Stimulated activated naive CD8-positive, alpha-beta T cell treated with anti-CD3 and anti-CD28 coated beads, Interleukin-15, amount 100 ng/mL, for 72 hours (primary cell): ENCODE measurements at regions not wholly inside any gene's neighbourhood (a gene's known extent, or its start where the extent isn't known, plus 50 kb on each side); places are given as distances from the start of the nearest gene placed in this dataset.
"Not testable (repeated sequence)": the region's sequence is repeated elsewhere in the genome, so short reads cannot be mapped to it uniquely, and the experiment has no call there.

Experiments used
- ATAC-seq: fragments of 150-1000 bp; cut with Tn5 transposase; 2 replicates; pipeline ENCODE4 v1.10.0; 2021; ENCODE audit warnings: mild to moderate bottlenecking, moderate library complexity
- DNase-seq, 2 donors: peaks; one replicate each; pipeline ENCODE4 v3.0.0; 2021 to 2022
- H3K27ac Mint-ChIP-seq, 2 donors: one replicate each; pipeline ENCODE4 v1.8.0; 2022; ENCODE audit warnings: mild to moderate bottlenecking in 2 of 2, mixed read lengths in 2 of 2, moderate library complexity in 2 of 2
- H3K27me3 Mint-ChIP-seq: one replicate; pipeline ENCODE4 v1.8.0; 2022; ENCODE audit warnings: mixed read lengths
- H3K4me1 Mint-ChIP-seq: one replicate; pipeline ENCODE4 v1.8.0; 2022; ENCODE audit warnings: mild to moderate bottlenecking, mixed read lengths
- H3K4me3 Mint-ChIP-seq, 2 donors: one replicate each; pipeline ENCODE4 v1.8.0; 2022; ENCODE audit warnings: mild to moderate bottlenecking in 2 of 2, mixed read lengths in 2 of 2, moderate library complexity in 1 of 2
- H3K9me3 Mint-ChIP-seq, 2 donors: one replicate each; pipeline ENCODE4 v1.8.0; 2022; ENCODE audit warnings: mixed read lengths in 2 of 2

DNA sequence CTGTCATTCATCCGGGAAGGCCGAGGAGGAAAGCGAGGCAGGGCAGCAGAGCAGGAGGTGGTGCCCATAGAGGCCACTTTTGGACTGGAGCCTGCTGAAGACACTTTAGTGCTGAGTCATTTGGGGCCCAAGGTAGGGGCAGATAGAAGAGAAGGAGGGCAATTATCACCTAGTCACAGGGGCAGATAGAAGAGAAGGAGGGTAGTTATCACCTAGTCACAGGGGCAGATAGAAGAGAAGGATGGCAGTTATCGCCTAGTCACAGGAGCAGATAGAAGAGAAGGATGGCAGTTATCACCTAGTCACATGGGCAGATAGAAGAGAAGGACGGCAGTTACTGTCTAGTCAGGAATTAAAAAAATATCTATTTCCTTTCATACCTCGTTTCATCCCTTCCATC is 1372.6 kb downstream of the FOXD4L5 start:
- not testable (repeated sequence) for DNase-seq, H3K27me3 Mint-ChIP-seq, H3K27ac Mint-ChIP-seq, ATAC-seq, H3K4me3 Mint-ChIP-seq, H3K4me1 Mint-ChIP-seq
- H3K9me3 Mint-ChIP-seq = peaks cover 17 to 36% of the 10 kb centered on the region in 2 donors

- not testable (repeated sequence) for H3K27me3 Mint-ChIP-seq, H3K4me3 Mint-ChIP-seq, H3K4me1 Mint-ChIP-seq, ATAC-seq, DNase-seq, H3K27ac Mint-ChIP-seq
- H3K9me3 Mint-ChIP-seq = peaks cover 23 to 31% of the 10 kb centered on the region in 2 donors
Measured at GRCh38 chr9:63909076-63909475, 1375.9 kb downstream of the FOXD4L5 start.

- H3K27me3 Mint-ChIP-seq, H3K4me3 Mint-ChIP-seq, ATAC-seq, DNase-seq, H3K27ac Mint-ChIP-seq, H3K4me1 Mint-ChIP-seq: not testable (repeated sequence)
- peaks cover 15 to 34% of the 10 kb centered on the region in 2 donors for H3K9me3 Mint-ChIP-seq
Measured at GRCh38 chr9:63899637-63900190, 1385.3 kb downstream of the FOXD4L5 start.

- not testable (repeated sequence) for H3K4me3 Mint-ChIP-seq, H3K27ac Mint-ChIP-seq, ATAC-seq, H3K9me3 Mint-ChIP-seq, H3K27me3 Mint-ChIP-seq, H3K4me1 Mint-ChIP-seq, DNase-seq
Measured at GRCh38 chr9:63881386-63881785, 1403.6 kb downstream of the FOXD4L5 start.

GRCh38 chr9:63876380-63876779 is 1408.6 kb downstream of the FOXD4L5 start:
- H3K27me3 Mint-ChIP-seq, H3K4me1 Mint-ChIP-seq, H3K4me3 Mint-ChIP-seq, ATAC-seq, H3K9me3 Mint-ChIP-seq, H3K27ac Mint-ChIP-seq, DNase-seq: not testable (repeated sequence)

GRCh38 chr9:63859475-63860215 is 1425.4 kb downstream of the FOXD4L5 start:
- H3K4me1 Mint-ChIP-seq = no peaks in the 10 kb centered on the region
- ATAC-seq (peak; percentile 82), DNase-seq (peak; percentile 3 to 74)
- H3K27me3 Mint-ChIP-seq = no peaks in the 10 kb centered on the region
- H3K27ac Mint-ChIP-seq = peak overlapping the region; percentile 74 to 91
- peak overlapping the region; percentile 49 to 76 for H3K4me3 Mint-ChIP-seq
- peaks cover 5 to 20% of the 10 kb centered on the region in 2 donors for H3K9me3 Mint-ChIP-seq

- not testable (repeated sequence) for DNase-seq, H3K27me3 Mint-ChIP-seq, ATAC-seq, H3K4me1 Mint-ChIP-seq
- peaks cover 5 to 20% of the 10 kb centered on the region in 2 donors for H3K9me3 Mint-ChIP-seq
- peak overlapping the region; percentile 41 to 76 for H3K4me3 Mint-ChIP-seq
- peak overlapping the region; percentile 74 to 88 for H3K27ac Mint-ChIP-seq
Measured at GRCh38 chr9:63859090-63859474, 1425.9 kb downstream of the FOXD4L5 start.

- not testable (repeated sequence) for H3K9me3 Mint-ChIP-seq, H3K27ac Mint-ChIP-seq, ATAC-seq, H3K4me3 Mint-ChIP-seq, DNase-seq, H3K27me3 Mint-ChIP-seq, H3K4me1 Mint-ChIP-seq
Measured at GRCh38 chr9:63853140-63853751, 1431.8 kb downstream of the FOXD4L5 start.

DNA sequence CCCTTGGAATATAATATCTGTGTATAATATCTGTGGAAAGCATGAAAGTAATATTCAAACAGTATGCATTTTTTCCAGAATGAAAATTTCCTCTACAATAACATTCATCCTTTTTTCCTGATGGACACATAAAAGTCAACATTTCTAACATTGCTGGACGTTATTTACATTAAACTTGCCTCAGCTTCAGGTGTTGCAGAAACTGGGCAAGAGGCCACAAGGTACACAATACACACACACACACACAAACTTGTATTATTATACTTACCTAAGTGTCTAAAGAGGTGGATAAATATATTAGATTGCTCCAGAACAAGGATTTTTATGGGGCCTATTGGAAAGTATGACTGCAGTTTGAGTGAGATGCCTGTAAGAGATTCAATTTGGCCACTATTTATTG is 1460.2 kb downstream of the FOXD4L5 start:
- not testable (repeated sequence) for DNase-seq, H3K27ac Mint-ChIP-seq, ATAC-seq, H3K4me3 Mint-ChIP-seq, H3K4me1 Mint-ChIP-seq, H3K27me3 Mint-ChIP-seq
- peaks cover 13 to 14% of the 10 kb centered on the region in 2 donors for H3K9me3 Mint-ChIP-seq

GRCh38 chr9:63823375-63824201 is 1461.4 kb downstream of the FOXD4L5 start:
- DNase-seq, H3K27me3 Mint-ChIP-seq, H3K4me3 Mint-ChIP-seq, H3K4me1 Mint-ChIP-seq, H3K27ac Mint-ChIP-seq: not testable (repeated sequence)
- ATAC-seq = peak; percentile 78
- peaks cover 13 to 14% of the 10 kb centered on the region in 2 donors for H3K9me3 Mint-ChIP-seq

- not testable (repeated sequence) for ATAC-seq, H3K4me1 Mint-ChIP-seq, DNase-seq, H3K27ac Mint-ChIP-seq, H3K27me3 Mint-ChIP-seq, H3K4me3 Mint-ChIP-seq
- peaks cover 14 to 19% of the 10 kb centered on the region in 2 donors for H3K9me3 Mint-ChIP-seq
Measured at GRCh38 chr9:63822615-63823374, 1462.2 kb downstream of the FOXD4L5 start.

DNA sequence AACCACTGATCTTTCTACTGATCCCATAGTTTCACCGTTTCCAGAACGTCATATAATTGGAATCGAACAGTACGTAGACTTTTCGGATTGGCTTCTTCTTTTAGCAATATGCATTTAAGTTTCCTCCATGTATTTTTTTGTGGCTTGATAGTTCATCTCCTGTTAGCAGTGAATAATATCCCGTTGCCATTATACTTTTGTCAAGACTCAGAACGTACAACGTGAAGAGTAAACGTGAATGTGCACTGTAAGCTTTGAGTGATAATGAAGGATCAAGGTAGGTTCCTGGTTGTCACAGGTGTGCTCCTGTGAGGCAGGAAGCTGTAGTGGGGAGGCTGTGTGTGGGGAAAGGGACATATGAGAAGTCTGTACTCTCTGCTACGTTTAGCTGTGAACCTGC is 1463.7 kb downstream of the FOXD4L5 start:
- peaks cover 20% of the 10 kb centered on the region for H3K4me1 Mint-ChIP-seq
- not testable (repeated sequence) for H3K27ac Mint-ChIP-seq, H3K4me3 Mint-ChIP-seq, ATAC-seq, DNase-seq
- H3K27me3 Mint-ChIP-seq = peaks cover 21% of the 10 kb centered on the region
- H3K9me3 Mint-ChIP-seq = peaks cover 14 to 21% of the 10 kb centered on the region in 2 donors

DNA sequence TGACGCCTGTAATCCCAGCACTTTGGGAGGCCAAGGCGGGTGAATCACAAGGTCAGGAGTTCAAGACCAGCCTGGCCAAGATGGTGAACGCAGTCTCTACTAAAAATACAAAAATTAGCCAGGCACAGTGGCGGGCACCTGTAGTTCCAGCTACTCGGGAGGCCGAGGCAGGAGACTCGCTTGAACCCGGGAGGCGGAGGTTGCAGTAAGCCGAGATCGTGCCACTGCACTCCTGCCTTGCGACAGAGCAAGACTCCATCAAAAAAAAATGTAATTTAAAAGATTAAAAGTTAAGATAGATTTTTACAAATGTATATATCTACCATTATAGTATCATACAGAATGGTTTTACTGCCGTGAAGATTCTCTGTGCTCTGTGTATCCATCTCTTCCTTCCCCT is 1464.1 kb downstream of the FOXD4L5 start:
- H3K4me3 Mint-ChIP-seq, H3K27ac Mint-ChIP-seq, DNase-seq, ATAC-seq: not testable (repeated sequence)
- Mint-ChIP-seq H3K9me3 (peaks cover 17 to 25% of the 10 kb centered on the region in 2 donors), H3K27me3 (peaks cover 22% of the 10 kb centered on the region), H3K4me1 (peaks cover 20% of the 10 kb centered on the region)

DNA sequence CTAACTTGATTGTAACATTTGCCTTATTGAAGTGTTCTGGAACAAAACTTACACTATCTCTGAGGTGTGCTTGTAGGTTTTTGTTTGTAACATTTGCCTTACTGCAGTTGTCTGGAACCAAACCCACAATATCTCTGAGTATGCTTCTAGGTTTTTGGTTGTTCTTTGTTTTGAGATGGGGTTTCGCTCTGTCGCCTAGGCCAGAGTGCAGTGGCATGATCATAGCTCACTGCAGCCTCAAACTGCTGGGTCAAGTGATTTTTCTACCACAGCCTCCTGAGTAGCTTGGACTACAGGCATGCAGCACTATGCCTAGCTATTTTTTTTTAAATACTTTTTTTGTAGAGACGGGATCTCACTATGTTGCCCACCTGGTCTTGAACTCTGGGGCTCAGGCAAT is 1464.6 kb downstream of the FOXD4L5 start:
- not testable (repeated sequence) for H3K4me3 Mint-ChIP-seq, H3K27ac Mint-ChIP-seq, DNase-seq, ATAC-seq
- H3K4me1 Mint-ChIP-seq = peaks cover 20% of the 10 kb centered on the region
- H3K9me3 Mint-ChIP-seq = peaks cover 19 to 29% of the 10 kb centered on the region in 2 donors
- H3K27me3 Mint-ChIP-seq = peaks cover 22% of the 10 kb centered on the region
